ENCODE measurements at regions not wholly inside any gene's neighbourhood (a gene's known extent, or its start where the extent isn't known, plus 50 kb on each side); places are given as distances from the start of the nearest gene placed in this dataset.
"Not testable (repeated sequence)": the region's sequence is repeated elsewhere in the genome, so short reads cannot be mapped to it uniquely, and the experiment has no call there.

GRCh38 chr3:180421721-180422120 lies 180.2 kb upstream of the TTC14 start:
- DNase-seq: no peak

GRCh38 chr3:180424305-180424704 lies 177.7 kb upstream of the TTC14 start:
- DNase-seq: not testable (repeated sequence)

GRCh38 chr3:180430896-180431295 lies 171.1 kb upstream of the TTC14 start:
- DNase-seq: no peak

GRCh38 chr3:180433152-180433551 lies 168.8 kb upstream of the TTC14 start:
- DNase-seq: no peak

- DNase-seq: no peak
Measured at GRCh38 chr3:180447136-180447535, 154.8 kb upstream of the TTC14 start.

- not testable (repeated sequence) for DNase-seq
Measured at GRCh38 chr3:180448407-180448806, 153.6 kb upstream of the TTC14 start.

GRCh38 chr3:180457225-180457624 lies 144.7 kb upstream of the TTC14 start:
- no peak for DNase-seq

- DNase-seq: no peak
Measured at GRCh38 chr3:180466401-180467011, 135.5 kb upstream of the TTC14 start.

GRCh38 chr3:180467177-180467576 lies 134.8 kb upstream of the TTC14 start:
- DNase-seq: no peak

- no peak for DNase-seq
Measured at GRCh38 chr3:180469149-180469548, 132.8 kb upstream of the TTC14 start.

GRCh38 chr3:180478695-180479094 lies 123.3 kb upstream of the TTC14 start:
- no peak for DNase-seq

GRCh38 chr3:180492047-180492446 lies 109.9 kb upstream of the TTC14 start:
- DNase-seq: no peak

- no peak for DNase-seq
Measured at GRCh38 chr3:180496995-180497394, 105.0 kb upstream of the TTC14 start.

- DNase-seq: no peak
Measured at GRCh38 chr3:180516368-180516767, 85.6 kb upstream of the TTC14 start.

- DNase-seq: no peak
Measured at GRCh38 chr3:180523040-180523439, 78.9 kb upstream of the TTC14 start.

GRCh38 chr3:180528843-180529242 lies 73.1 kb upstream of the TTC14 start:
- DNase-seq: no peak

GRCh38 chr3:180529778-180530177 lies 72.2 kb upstream of the TTC14 start:
- DNase-seq: no peak

- no peak for DNase-seq
Measured at GRCh38 chr3:180530276-180530675, 71.7 kb upstream of the TTC14 start.

- no peak for DNase-seq
Measured at GRCh38 chr3:180531303-180532278, 70.4 kb upstream of the TTC14 start.

GRCh38 chr3:180534828-180535227 lies 67.1 kb upstream of the TTC14 start:
- no peak for DNase-seq

GRCh38 chr3:180538493-180538892 lies 63.5 kb upstream of the TTC14 start:
- no peak for DNase-seq

GRCh38 chr3:180543877-180544276 lies 58.1 kb upstream of the TTC14 start:
- no peak for DNase-seq

- no peak for DNase-seq
Measured at GRCh38 chr3:180546863-180547262, 55.1 kb upstream of the TTC14 start.

- DNase-seq: no peak
Measured at GRCh38 chr3:180548050-180548449, 53.9 kb upstream of the TTC14 start.

Measured in SHP77 (cell line).